ENCODE measurements at regions not wholly inside any gene's neighbourhood (a gene's known extent, or its start where the extent isn't known, plus 50 kb on each side); places are given as distances from the start of the nearest gene placed in this dataset.

- no peaks in the 10 kb centered on the region for H3K27me3 Mint-ChIP-seq (ENCODE audit: low read depth)
- no peaks in the 10 kb centered on the region for H3K4me1 Mint-ChIP-seq (ENCODE audit: low read depth)
Measured at GRCh38 chr5:18097817-18098216, 463.6 kb downstream of the TAF11L14 start.

GRCh38 chr5:18098691-18099090 is 464.4 kb downstream of the TAF11L14 start:
- no peak overlapping the region for H3K4me3 Mint-ChIP-seq
- H3K27me3 Mint-ChIP-seq (ENCODE audit: low read depth), result no peaks in the 10 kb centered on the region
- no peak overlapping the region for H3K27ac Mint-ChIP-seq
- H3K36me3 Mint-ChIP-seq (ENCODE audit: insufficient read depth in 2 of 2), result no peaks in the 10 kb centered on the region
- H3K9me3 Mint-ChIP-seq, result peaks cover 0 to 9% of the 10 kb centered on the region in 2 donors
- DNase-seq (no peak), ATAC-seq (replicated peaks in 1 of 2) (no peak)
- H3K4me1 Mint-ChIP-seq (ENCODE audit: low read depth), result no peaks in the 10 kb centered on the region

More at GRCh38 chr5:18097817-18098216, 463.6 kb downstream of the TAF11L14 start:
- Mint-ChIP-seq H3K9me3 (peaks cover 0 to 9% of the 10 kb centered on the region in 2 donors), H3K36me3 (ENCODE audit: insufficient read depth in 2 of 2) (no peaks in the 10 kb centered on the region), H3K4me3 (no peak overlapping the region), H3K27ac (no peak overlapping the region)
- no peak for ATAC-seq (replicated peaks in 1 of 2)
- no peak for DNase-seq

- no peaks in the 10 kb centered on the region for H3K4me1 Mint-ChIP-seq (ENCODE audit: low read depth)
- peaks cover 0 to 9% of the 10 kb centered on the region in 2 donors for H3K9me3 Mint-ChIP-seq
- no peak overlapping the region for H3K4me3 Mint-ChIP-seq
- DNase-seq (no peak), ATAC-seq (replicated peaks in 1 of 2) (no peak)
- no peaks in the 10 kb centered on the region for H3K27me3 Mint-ChIP-seq (ENCODE audit: low read depth)
- no peaks in the 10 kb centered on the region for H3K36me3 Mint-ChIP-seq (ENCODE audit: insufficient read depth in 2 of 2)
- H3K27ac Mint-ChIP-seq, result no peak overlapping the region
Measured at GRCh38 chr5:18099261-18099660, 465.0 kb downstream of the TAF11L14 start.

GRCh38 chr5:18101532-18101931 is 467.3 kb downstream of the TAF11L14 start:
- Mint-ChIP-seq H3K4me3 (no peak overlapping the region), H3K36me3 (ENCODE audit: insufficient read depth in 2 of 2) (no peaks in the 10 kb centered on the region), H3K27ac (no peak overlapping the region), H3K9me3 (peaks cover under 1 to 4% of the 10 kb centered on the region in 2 donors), H3K27me3 (ENCODE audit: low read depth) (no peaks in the 10 kb centered on the region), H3K4me1 (ENCODE audit: low read depth) (no peaks in the 10 kb centered on the region)
- DNase-seq, result no peak
- ATAC-seq (replicated peaks in 1 of 2), result no peak

- Mint-ChIP-seq H3K4me1 (ENCODE audit: low read depth) (no peaks in the 10 kb centered on the region), H3K27me3 (ENCODE audit: low read depth) (no peaks in the 10 kb centered on the region), H3K27ac (no peak overlapping the region), H3K9me3 (peaks cover 4 to 8% of the 10 kb centered on the region in 2 donors), H3K36me3 (ENCODE audit: insufficient read depth in 2 of 2) (no peaks in the 10 kb centered on the region), H3K4me3 (no peak overlapping the region)
- ATAC-seq (replicated peaks in 1 of 2), result no peak
- no peak for DNase-seq
Measured at GRCh38 chr5:18102733-18103132, 468.5 kb downstream of the TAF11L14 start.

- H3K4me1 Mint-ChIP-seq (ENCODE audit: low read depth), result no peaks in the 10 kb centered on the region
- no peaks in the 10 kb centered on the region for H3K27me3 Mint-ChIP-seq (ENCODE audit: low read depth)
- H3K9me3 Mint-ChIP-seq, result peaks cover 5 to 12% of the 10 kb centered on the region in 2 donors
Measured at GRCh38 chr5:18105449-18105848, 471.2 kb downstream of the TAF11L14 start.

GRCh38 chr5:18111906-18112465 is 477.7 kb downstream of the TAF11L14 start:
- Mint-ChIP-seq H3K27ac (no peak overlapping the region), H3K4me3 (no peak overlapping the region), H3K4me1 (ENCODE audit: low read depth) (no peaks in the 10 kb centered on the region), H3K27me3 (ENCODE audit: low read depth) (no peaks in the 10 kb centered on the region), H3K36me3 (ENCODE audit: insufficient read depth in 2 of 2) (no peaks in the 10 kb centered on the region), H3K9me3 (peaks cover 5 to 20% of the 10 kb centered on the region in 2 donors)
- DNase-seq (no peak), ATAC-seq (replicated peaks in 1 of 2) (no peak)

More at GRCh38 chr5:18105449-18105848, 471.2 kb downstream of the TAF11L14 start:
- Mint-ChIP-seq H3K27ac (no peak overlapping the region), H3K4me3 (no peak overlapping the region), H3K36me3 (ENCODE audit: insufficient read depth in 2 of 2) (no peaks in the 10 kb centered on the region)
- DNase-seq, result no peak
- ATAC-seq (replicated peaks in 1 of 2), result no peak

GRCh38 chr5:18113721-18114120 is 479.5 kb downstream of the TAF11L14 start:
- Mint-ChIP-seq H3K4me3 (no peak overlapping the region), H3K9me3 (peaks cover 0 to 15% of the 10 kb centered on the region in 2 donors), H3K4me1 (ENCODE audit: low read depth) (no peaks in the 10 kb centered on the region), H3K27me3 (ENCODE audit: low read depth) (no peaks in the 10 kb centered on the region), H3K27ac (no peak overlapping the region), H3K36me3 (ENCODE audit: insufficient read depth in 2 of 2) (no peaks in the 10 kb centered on the region)
- no peak for DNase-seq
- ATAC-seq (replicated peaks in 1 of 2), result no peak

- Mint-ChIP-seq H3K4me1 (ENCODE audit: low read depth) (no peaks in the 10 kb centered on the region), H3K27ac (no peak overlapping the region), H3K9me3 (peaks cover 1 to 16% of the 10 kb centered on the region in 2 donors), H3K4me3 (no peak overlapping the region), H3K27me3 (ENCODE audit: low read depth) (no peaks in the 10 kb centered on the region), H3K36me3 (ENCODE audit: insufficient read depth in 2 of 2) (no peaks in the 10 kb centered on the region)
- no peak for ATAC-seq (replicated peaks in 1 of 2)
- DNase-seq, result no peak
Measured at GRCh38 chr5:18114151-18114757, 480.0 kb downstream of the TAF11L14 start.

- H3K9me3 Mint-ChIP-seq, result peaks cover 14 to 27% of the 10 kb centered on the region in 2 donors
- no peaks in the 10 kb centered on the region for H3K27me3 Mint-ChIP-seq (ENCODE audit: low read depth)
- no peak for ATAC-seq (replicated peaks in 1 of 2)
Measured at GRCh38 chr5:18117968-18118367, 483.7 kb downstream of the TAF11L14 start.

GRCh38 chr5:18119156-18119785 is 485.0 kb downstream of the TAF11L14 start:
- ATAC-seq (replicated peaks in 1 of 2), result no peak
- H3K27ac Mint-ChIP-seq, result no peak overlapping the region
- H3K27me3 Mint-ChIP-seq (ENCODE audit: low read depth), result no peaks in the 10 kb centered on the region
- H3K4me3 Mint-ChIP-seq, result no peak overlapping the region
- peaks cover 0 to 3% of the 10 kb centered on the region in 2 donors for H3K36me3 Mint-ChIP-seq (ENCODE audit: insufficient read depth in 2 of 2)
- peaks cover 20 to 28% of the 10 kb centered on the region in 2 donors for H3K9me3 Mint-ChIP-seq
- no peaks in the 10 kb centered on the region for H3K4me1 Mint-ChIP-seq (ENCODE audit: low read depth)
- DNase-seq, result no peak

More at GRCh38 chr5:18117968-18118367, 483.7 kb downstream of the TAF11L14 start:
- no peaks in the 10 kb centered on the region for H3K4me1 Mint-ChIP-seq (ENCODE audit: low read depth)
- peaks cover 0 to 2% of the 10 kb centered on the region in 2 donors for H3K36me3 Mint-ChIP-seq (ENCODE audit: insufficient read depth in 2 of 2)
- DNase-seq, result no peak
- no peak overlapping the region for H3K27ac Mint-ChIP-seq
- no peak overlapping the region for H3K4me3 Mint-ChIP-seq

- Mint-ChIP-seq H3K36me3 (ENCODE audit: insufficient read depth in 2 of 2) (peaks cover 2 to 4% of the 10 kb centered on the region in 2 donors), H3K27ac (no peak overlapping the region), H3K27me3 (ENCODE audit: low read depth) (no peaks in the 10 kb centered on the region), H3K4me3 (no peak overlapping the region), H3K4me1 (ENCODE audit: low read depth) (no peaks in the 10 kb centered on the region), H3K9me3 (peaks cover 6 to 7% of the 10 kb centered on the region in 2 donors)
- DNase-seq (no peak), ATAC-seq (replicated peaks in 1 of 2) (no peak)
Measured at GRCh38 chr5:18141222-18141621, 507.0 kb downstream of the TAF11L14 start.

- H3K27ac Mint-ChIP-seq, result no peak overlapping the region
- peaks cover 2 to 6% of the 10 kb centered on the region in 2 donors for H3K36me3 Mint-ChIP-seq (ENCODE audit: insufficient read depth in 2 of 2)
- ATAC-seq (replicated peaks in 1 of 2), result no peak
- H3K27me3 Mint-ChIP-seq (ENCODE audit: low read depth), result no peaks in the 10 kb centered on the region
- no peak for DNase-seq
- no peaks in the 10 kb centered on the region for H3K4me1 Mint-ChIP-seq (ENCODE audit: low read depth)
- peaks cover 8 to 10% of the 10 kb centered on the region in 2 donors for H3K9me3 Mint-ChIP-seq
- no peak overlapping the region for H3K4me3 Mint-ChIP-seq
Measured at GRCh38 chr5:18142831-18143230, 508.6 kb downstream of the TAF11L14 start.

All from activated T-cell treated with anti-CD3 and anti-CD28 coated beads, Interleukin-2, amount 50 U/mL, for 72 hours (primary cell).